HEK293 (cell line): ENCODE measurements at regions not wholly inside any gene's neighbourhood (a gene's known extent, or its start where the extent isn't known, plus 50 kb on each side); places are given as distances from the start of the nearest gene placed in this dataset.

Experiments
- ZNF221 ChIP-seq: fragments of 450-650 bp; formaldehyde crosslinking; IDR thresholded peaks from 2 replicates; pipeline ENCODE4 v1.5.1; 2017; ENCODE audit warnings: missing biosample characterization, missing genetic modification characterization, borderline replicate concordance
- ZNF530 ChIP-seq: fragments of 450-650 bp; formaldehyde crosslinking; IDR thresholded peaks from 2 replicates; pipeline ENCODE4 v1.5.1; 2016; ENCODE audit warnings: low read depth, missing biosample characterization, missing genetic modification characterization
- TF ChIP-seq, protein P1 (sequence below): fragments of 450-650 bp; formaldehyde crosslinking; IDR thresholded peaks from 2 replicates; pipeline ENCODE4 v1.5.1; 2016; ENCODE audit warnings: missing biosample characterization, missing genetic modification characterization
- TF ChIP-seq, protein P2 (sequence below): fragments of 450-650 bp; formaldehyde crosslinking; IDR thresholded peaks from 2 replicates; pipeline ENCODE4 v1.5.1; 2016; ENCODE audit warnings: missing biosample characterization, missing genetic modification characterization

DNA sequence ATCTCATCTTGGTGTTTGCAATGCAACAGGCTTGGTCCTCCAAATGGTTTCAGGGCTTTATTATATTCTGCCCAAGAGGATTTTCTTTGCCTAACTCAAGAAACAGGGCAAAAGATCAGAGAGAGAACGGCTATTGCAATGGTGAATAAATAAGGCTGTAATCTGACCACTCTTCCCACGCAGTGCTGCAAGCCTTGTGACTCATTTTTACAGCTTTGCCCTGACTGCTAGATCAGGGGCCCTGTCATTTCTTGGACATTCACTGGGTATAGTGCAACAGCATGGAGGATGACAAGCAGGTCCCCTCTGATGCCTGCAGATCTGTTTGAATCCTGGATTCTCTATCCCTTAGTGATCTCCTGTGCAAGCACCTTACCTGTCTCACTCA is 459.1 kb downstream of the EBF1 start:
- TF ChIP-seq ZNF221 (no peak), ZNF530 (tag by site-specific recombination) (no peak)
- TF ChIP-seq, protein P1, sequence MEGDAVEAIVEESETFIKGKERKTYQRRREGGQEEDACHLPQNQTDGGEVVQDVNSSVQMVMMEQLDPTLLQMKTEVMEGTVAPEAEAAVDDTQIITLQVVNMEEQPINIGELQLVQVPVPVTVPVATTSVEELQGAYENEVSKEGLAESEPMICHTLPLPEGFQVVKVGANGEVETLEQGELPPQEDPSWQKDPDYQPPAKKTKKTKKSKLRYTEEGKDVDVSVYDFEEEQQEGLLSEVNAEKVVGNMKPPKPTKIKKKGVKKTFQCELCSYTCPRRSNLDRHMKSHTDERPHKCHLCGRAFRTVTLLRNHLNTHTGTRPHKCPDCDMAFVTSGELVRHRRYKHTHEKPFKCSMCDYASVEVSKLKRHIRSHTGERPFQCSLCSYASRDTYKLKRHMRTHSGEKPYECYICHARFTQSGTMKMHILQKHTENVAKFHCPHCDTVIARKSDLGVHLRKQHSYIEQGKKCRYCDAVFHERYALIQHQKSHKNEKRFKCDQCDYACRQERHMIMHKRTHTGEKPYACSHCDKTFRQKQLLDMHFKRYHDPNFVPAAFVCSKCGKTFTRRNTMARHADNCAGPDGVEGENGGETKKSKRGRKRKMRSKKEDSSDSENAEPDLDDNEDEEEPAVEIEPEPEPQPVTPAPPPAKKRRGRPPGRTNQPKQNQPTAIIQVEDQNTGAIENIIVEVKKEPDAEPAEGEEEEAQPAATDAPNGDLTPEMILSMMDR (tag by site-specific recombination) = no peak
- TF ChIP-seq, protein P2, sequence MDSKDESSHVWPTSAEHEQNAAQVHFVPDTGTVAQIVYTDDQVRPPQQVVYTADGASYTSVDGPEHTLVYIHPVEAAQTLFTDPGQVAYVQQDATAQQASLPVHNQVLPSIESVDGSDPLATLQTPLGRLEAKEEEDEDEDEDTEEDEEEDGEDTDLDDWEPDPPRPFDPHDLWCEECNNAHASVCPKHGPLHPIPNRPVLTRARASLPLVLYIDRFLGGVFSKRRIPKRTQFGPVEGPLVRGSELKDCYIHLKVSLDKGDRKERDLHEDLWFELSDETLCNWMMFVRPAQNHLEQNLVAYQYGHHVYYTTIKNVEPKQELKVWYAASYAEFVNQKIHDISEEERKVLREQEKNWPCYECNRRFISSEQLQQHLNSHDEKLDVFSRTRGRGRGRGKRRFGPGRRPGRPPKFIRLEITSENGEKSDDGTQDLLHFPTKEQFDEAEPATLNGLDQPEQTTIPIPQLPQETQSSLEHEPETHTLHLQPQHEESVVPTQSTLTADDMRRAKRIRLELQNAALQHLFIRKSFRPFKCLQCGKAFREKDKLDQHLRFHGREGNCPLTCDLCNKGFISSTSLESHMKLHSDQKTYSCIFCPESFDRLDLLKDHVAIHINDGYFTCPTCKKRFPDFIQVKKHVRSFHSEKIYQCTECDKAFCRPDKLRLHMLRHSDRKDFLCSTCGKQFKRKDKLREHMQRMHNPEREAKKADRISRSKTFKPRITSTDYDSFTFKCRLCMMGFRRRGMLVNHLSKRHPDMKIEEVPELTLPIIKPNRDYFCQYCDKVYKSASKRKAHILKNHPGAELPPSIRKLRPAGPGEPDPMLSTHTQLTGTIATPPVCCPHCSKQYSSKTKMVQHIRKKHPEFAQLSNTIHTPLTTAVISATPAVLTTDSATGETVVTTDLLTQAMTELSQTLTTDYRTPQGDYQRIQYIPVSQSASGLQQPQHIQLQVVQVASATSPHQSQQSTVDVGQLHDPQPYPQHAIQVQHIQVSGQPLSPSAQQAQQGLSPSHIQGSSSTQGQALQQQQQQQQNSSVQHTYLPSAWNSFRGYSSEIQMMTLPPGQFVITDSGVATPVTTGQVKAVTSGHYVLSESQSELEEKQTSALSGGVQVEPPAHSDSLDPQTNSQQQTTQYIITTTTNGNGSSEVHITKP (tag by site-specific recombination) = 0 out of 2 replicates have a peak, but pooled peaks have one; percentile 4
